HG02840 (cell line): ENCODE measurements at regions not wholly inside any gene's neighbourhood (a gene's known extent, or its start where the extent isn't known, plus 50 kb on each side); places are given as distances from the start of the nearest gene placed in this dataset.
"Not testable (repeated sequence)": the region's sequence is repeated elsewhere in the genome, so short reads cannot be mapped to it uniquely, and the experiment has no call there.

ENCODE experiments used
- ATAC-seq: cut with Tn5 transposase; IDR thresholded peaks from one replicate; pipeline ENCODE4 v1.9.1; 2021; ENCODE audit warnings: mild to moderate bottlenecking, moderate library complexity, moderate number of reproducible peaks; ENCODE audit not compliant: unreplicated experiment, low FRiP score

DNA sequence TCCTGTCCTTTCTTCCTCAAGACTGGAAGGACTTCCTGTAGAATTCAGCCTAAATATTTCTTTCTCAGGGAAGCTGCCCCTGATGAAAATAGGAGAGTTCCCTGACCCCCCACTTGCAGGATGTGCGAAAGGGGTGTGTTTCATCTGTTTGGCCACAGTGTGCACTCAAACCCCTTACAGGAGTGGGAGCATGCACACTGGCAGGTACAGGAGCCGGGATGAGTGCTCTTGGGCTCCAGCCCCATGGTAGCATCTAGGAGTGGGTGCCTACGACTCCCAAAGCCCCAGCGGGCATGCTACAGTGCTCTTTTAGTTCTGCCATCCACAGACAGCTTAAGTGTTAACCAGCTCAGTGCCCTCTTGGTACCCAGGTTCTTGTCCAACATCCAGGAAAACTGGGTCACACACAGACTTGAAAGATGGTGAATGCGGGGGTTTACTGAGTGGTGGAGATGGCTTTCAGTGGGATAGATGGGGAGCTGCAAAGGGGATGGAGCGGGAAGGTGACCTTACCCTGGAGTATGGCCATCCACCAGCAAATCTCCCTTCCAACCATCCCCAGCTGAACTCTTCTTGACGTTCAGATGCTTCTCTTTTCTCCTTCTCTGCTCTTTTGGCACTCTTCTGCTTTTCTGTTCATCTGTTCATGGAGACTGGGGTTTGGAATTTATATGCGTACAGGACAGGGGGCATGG is 295.0 kb upstream of the NCKAP5 start:
- ATAC-seq = no peak

DNA sequence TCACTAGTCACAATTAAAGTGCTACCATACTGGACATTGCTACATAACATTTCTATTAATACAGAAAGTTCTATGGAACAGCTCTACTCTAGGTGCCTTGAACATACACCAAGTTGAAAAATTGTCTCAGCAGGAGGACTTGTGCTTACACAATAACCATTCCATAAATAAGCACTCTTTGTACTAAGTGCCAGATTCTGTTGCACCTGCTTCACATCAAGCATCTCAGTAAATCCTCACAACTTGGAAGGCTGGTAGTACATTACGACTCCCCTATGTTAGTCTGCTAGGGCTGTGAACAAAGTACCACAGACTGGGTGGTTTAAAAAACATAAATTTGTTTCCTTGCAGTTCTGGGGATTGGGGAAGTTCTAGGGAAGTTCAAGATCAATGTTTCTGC is 296.9 kb upstream of the NCKAP5 start:
- no peak for ATAC-seq

DNA sequence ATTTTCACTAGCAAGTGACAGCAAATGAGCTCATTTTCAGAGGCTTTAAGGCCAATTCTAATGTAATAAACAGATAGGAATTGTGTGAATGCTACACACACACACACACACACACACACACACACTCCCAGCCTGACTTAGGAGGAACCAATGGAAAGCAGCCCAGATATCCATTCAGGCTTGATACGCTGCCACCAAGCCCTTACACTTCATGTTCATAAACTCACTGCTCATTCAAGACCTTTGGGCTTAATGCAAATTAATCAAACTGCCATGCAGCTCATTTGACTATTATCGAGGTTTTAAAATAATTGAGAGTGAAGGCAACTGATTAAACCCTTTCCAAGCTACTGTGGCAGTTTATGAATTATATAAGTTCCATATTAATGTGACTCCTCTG is 298.9 kb upstream of the NCKAP5 start:
- no peak for ATAC-seq

DNA sequence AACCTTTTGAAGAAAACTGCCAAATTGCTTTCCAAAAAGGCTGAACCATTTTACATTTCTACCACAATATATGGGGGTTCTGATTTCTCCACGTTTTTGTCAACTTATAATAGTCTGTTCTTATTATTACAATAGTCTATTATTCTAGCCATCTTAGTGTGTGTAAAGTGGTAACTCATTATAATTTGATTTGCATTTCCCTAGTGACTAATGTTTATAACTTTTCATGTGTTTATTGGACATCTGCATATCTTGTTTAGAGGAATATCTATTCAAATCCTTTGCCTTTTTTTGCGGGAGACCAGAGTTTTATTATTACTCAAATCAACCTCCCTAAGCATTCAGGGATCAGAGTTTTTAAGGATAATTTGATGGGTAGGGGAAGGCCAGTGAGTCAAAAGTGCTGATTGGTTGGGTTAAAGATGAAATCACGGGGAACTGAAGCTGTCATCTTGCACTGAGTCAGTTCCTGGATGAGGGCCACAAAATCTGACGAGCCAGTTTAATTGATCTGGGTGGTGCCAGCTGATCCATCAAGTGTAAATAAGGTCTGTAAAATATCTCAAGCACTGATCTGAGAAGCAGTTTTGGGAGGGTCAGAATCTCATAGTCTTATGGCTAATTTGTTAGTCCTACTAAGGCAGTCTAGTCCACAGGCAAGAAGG is 303.4 kb upstream of the NCKAP5 start:
- ATAC-seq = no peak

DNA sequence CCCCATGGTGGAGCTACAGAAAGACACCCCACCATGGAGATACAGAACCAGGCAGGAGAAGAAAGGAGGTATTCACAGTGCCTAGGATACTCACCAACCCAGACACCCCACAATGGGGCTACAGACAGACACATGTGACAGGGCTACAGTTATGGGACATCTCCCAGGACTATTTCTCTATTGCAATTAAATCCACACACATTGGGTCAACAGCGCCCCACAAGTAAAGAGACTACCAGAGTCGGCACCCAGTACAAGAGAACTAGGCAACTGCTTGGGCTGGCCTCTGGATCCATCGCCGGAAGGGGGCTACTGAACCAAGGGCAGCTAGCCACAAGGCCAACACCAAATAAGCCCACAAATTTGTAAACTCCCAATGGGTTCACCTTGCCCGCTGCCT is 310.1 kb upstream of the NCKAP5 start:
- ATAC-seq = no peak

GRCh38 chr2:133879703-133880102 is 311.4 kb upstream of the NCKAP5 start:
- ATAC-seq = no peak

DNA sequence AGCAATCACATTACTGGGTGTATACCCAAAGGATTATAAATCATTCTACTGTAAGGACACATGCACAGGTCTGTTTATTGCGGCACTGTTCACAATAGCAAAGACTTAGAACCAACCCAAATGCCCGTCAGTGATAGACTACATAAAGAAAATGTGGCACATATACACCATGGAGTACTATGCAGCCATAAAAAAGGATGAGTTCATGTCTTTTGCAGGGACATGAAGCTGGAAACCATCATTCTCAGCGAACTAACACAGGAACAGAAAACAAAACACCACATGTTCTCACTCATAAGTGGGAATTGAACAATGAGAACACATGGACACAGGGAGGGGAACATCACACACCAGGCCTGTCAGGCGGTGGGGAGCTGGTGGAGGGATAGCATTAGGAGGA is 313.9 kb upstream of the NCKAP5 start:
- not testable (repeated sequence) for ATAC-seq

DNA sequence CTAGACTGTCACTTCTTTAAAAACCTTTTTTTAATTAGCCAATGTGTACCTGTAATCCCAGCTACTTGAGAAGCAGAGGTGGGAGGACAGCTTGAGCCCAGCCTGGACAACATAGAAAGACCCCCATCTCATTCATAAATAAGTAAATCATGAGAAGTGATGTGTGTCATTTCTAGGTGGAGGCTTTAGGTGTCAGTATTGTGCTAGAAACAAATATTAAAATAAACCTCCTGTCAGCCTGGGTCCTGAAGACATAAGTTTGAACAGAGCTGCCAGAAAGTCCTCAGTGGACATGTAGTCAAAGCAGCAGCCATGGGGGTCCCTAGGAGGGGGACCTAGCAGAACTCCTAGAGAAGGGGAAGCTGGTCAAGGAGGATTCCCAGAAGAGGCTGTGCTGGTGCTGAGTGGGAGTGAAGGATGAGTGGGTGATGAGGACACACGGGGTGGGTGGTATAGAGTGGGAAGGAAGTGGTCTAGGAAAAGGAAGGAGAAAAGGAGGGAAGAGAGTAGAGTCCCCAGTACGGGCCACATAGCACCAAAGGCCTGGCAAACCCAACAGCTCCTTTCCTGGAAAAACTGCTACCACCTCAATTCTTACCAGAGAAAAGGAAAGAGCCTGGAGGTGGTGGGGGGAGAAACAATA is 316.6 kb upstream of the NCKAP5 start:
- no peak for ATAC-seq

GRCh38 chr2:133885847-133886246 is 317.6 kb upstream of the NCKAP5 start:
- ATAC-seq = no peak

GRCh38 chr2:133886735-133887675 is 318.7 kb upstream of the NCKAP5 start:
- no peak for ATAC-seq

- ATAC-seq = no peak
Measured at GRCh38 chr2:133887676-133888040, 319.4 kb upstream of the NCKAP5 start.

GRCh38 chr2:133888107-133888506 is 319.8 kb upstream of the NCKAP5 start:
- ATAC-seq = no peak

DNA sequence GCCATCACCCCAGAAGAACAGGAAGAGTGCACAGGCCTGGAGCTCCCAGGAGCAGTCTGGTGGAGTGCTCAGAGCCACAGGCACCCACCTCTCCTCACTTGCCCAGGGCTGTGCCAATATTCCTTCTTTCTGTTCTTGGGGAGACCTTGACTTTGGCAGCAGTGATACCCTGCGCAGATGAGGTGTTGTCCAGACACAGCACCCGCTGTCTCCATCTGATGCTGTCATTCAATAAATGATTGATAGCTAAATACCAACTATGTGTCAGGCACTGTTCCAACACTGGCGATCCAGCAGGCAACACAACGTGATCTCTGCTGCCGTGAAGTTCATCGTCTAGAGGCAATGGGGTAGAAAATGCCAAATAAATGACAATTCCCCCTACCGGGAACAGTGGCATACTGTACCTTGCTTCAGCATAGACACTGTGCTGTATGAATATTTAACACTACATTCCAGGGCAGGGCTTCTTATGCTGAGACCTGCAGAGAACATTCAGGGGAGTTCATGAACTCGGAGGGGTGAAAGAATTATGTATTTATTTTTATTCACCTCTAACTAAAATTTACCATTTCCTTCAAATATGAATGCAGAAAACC is 320.5 kb upstream of the NCKAP5 start:
- no peak for ATAC-seq

GRCh38 chr2:133892352-133892913 is 324.2 kb upstream of the NCKAP5 start:
- ATAC-seq = no peak

GRCh38 chr2:133894429-133894828 is 326.2 kb upstream of the NCKAP5 start:
- ATAC-seq = no peak

DNA sequence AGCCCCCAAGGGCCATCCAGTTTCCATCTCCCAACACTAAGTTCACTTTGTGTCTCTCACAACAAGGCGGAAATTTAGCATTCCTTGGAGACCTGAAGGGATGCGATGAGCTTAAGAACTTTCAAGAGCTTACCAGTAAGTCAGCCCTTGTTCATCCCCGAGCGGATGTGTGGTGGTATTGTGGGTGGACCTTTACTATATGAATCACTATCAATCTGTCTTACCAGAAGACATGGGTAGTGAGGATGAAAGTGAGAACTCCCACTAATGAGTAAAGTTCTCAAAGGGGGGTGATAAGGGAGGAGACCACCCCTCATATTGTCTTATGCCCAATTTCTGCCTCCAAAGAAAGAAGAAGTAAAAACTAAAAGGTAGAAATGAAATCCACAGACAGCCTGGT is 329.6 kb upstream of the NCKAP5 start:
- ATAC-seq = not testable (repeated sequence)

DNA sequence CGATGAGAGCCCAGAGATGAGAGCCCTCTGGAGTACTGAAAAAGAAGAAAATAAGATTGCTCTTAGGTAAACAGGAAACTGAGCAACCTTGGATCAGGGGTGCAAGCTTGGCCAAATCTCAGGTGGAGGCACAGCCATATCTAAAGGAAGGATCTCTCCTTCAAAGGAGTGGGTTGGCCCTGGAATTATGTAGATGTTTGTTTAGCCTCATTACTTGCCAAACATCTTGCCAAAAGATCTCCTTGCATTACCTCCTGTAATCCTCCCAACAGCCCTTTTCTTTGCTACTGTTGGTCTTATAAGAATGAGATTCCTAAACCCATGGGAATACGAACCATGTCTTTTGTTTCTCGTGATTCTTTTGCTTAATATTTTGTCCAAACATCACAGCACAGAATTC is 332.6 kb upstream of the NCKAP5 start:
- no peak for ATAC-seq

DNA sequence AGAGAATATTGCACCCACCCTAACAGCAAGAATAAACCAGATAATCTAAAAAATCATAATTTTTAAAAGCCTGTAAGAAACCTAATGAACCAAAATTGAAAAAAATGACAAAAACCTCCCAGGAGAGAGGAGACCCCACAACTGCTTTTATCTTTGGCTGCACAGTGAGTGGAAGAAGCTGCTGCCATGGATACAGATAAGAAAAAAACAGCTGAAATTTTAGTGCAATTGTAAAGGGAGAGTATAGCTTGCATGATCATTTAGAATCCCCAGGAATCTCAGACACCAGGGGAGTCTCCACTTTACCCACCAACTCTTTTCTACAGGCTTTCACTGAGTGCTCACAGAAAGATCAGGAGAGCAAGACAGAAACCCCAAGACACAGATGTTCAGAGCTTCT is 338.1 kb upstream of the NCKAP5 start:
- no peak for ATAC-seq

- no peak for ATAC-seq
Measured at GRCh38 chr2:133906926-133907325, 338.7 kb upstream of the NCKAP5 start.

- no peak for ATAC-seq
Measured at GRCh38 chr2:133908171-133908570, 339.9 kb upstream of the NCKAP5 start.
